ENCODE measurements at regions not wholly inside any gene's neighbourhood (a gene's known extent, or its start where the extent isn't known, plus 50 kb on each side); places are given as distances from the start of the nearest gene placed in this dataset.

GRCh38 chr10:35745617-35746403 is 103.7 kb upstream of the FZD8 start:
- H3K9me3 Mint-ChIP-seq, result no peaks in the 10 kb centered on the region
- H3K36me3 Mint-ChIP-seq, result no peaks in the 10 kb centered on the region
- H3K27me3 Mint-ChIP-seq, result no peaks in the 10 kb centered on the region
- POLR2A ChIA-PET, result no interaction called here
- intact Hi-C loops (cut with micrococcal nuclease), result no loop called here
- CTCF ChIA-PET, result no interaction called here
- H3K27ac Mint-ChIP-seq, result no peak overlapping the region
- DNase-seq, result no peak
- no peak overlapping the region for H3K4me3 Mint-ChIP-seq
- no peaks in the 10 kb centered on the region for H3K4me1 Mint-ChIP-seq (ENCODE audit: low read depth)

DNA sequence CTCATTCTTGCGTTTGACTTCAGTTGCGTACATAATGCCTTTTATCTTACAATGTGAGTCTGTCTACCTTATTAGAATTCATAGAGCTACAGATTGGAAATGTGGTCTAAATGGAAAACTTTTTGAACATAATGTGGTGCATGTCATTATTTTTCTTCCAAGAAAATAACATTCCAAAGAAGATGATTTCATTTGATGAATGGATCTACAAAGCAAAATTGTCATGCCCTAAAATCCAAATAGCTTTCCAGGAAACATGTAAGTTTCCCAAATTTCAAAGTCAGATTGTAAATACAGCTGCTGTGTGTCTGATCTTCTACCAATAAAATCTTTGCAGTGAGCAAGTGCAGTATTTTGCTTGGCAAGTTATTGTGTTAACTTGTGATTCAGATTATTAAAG is 101.8 kb upstream of the FZD8 start:
- no peak for DNase-seq
- Mint-ChIP-seq H3K27ac (no peak overlapping the region), H3K4me1 (ENCODE audit: low read depth) (no peaks in the 10 kb centered on the region), H3K27me3 (no peaks in the 10 kb centered on the region), H3K9me3 (no peaks in the 10 kb centered on the region), H3K4me3 (no peak overlapping the region), H3K36me3 (no peaks in the 10 kb centered on the region)
- CTCF ChIA-PET, result no interaction called here
- POLR2A ChIA-PET, result no interaction called here
- intact Hi-C loops (cut with micrococcal nuclease), result no loop called here

DNA sequence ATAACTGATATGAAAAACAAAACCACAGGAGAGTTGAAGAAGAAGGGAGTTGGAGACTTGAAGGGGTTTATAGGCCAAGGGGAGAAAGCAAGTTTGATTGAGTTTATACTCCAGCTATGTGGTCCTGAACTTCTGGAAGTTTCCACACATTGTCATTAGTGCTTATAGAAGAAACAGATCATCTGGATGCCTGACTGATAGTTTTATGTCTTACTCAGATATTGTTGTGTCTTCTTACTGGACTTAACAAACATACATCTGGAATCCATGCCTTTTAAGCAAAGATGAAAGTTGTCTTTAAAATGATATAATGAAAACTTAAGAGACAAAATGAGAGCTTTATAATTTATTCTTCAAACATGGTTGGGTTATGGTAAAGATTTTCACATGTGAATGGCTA is 101.3 kb upstream of the FZD8 start:
- H3K27me3 Mint-ChIP-seq, result no peaks in the 10 kb centered on the region
- no peaks in the 10 kb centered on the region for H3K36me3 Mint-ChIP-seq
- H3K27ac Mint-ChIP-seq, result no peak overlapping the region
- H3K4me3 Mint-ChIP-seq, result no peak overlapping the region
- POLR2A ChIA-PET, result no interaction called here
- no peak for DNase-seq
- no peaks in the 10 kb centered on the region for H3K4me1 Mint-ChIP-seq (ENCODE audit: low read depth)
- H3K9me3 Mint-ChIP-seq, result no peaks in the 10 kb centered on the region
- intact Hi-C loops (cut with micrococcal nuclease), result no loop called here
- CTCF ChIA-PET, result no interaction called here

- H3K27me3 Mint-ChIP-seq, result no peaks in the 10 kb centered on the region
- POLR2A ChIA-PET, result no interaction called here
- H3K9me3 Mint-ChIP-seq, result no peaks in the 10 kb centered on the region
- no peak for DNase-seq
- no peaks in the 10 kb centered on the region for H3K36me3 Mint-ChIP-seq
- H3K4me3 Mint-ChIP-seq, result no peak overlapping the region
- H3K27ac Mint-ChIP-seq, result no peak overlapping the region
- intact Hi-C loops (cut with micrococcal nuclease), result no loop called here
- no peaks in the 10 kb centered on the region for H3K4me1 Mint-ChIP-seq (ENCODE audit: low read depth)
- CTCF ChIA-PET, result no interaction called here
These were observed 97.9 kb upstream of the FZD8 start for GRCh38 chr10:35739998-35740397.

GRCh38 chr10:35735412-35735811 is 93.3 kb upstream of the FZD8 start:
- Mint-ChIP-seq H3K27me3 (no peaks in the 10 kb centered on the region), H3K36me3 (no peaks in the 10 kb centered on the region), H3K4me1 (ENCODE audit: low read depth) (no peaks in the 10 kb centered on the region), H3K27ac (no peak overlapping the region), H3K9me3 (peaks cover 2% of the 10 kb centered on the region), H3K4me3 (no peak overlapping the region)
- intact Hi-C loops (cut with micrococcal nuclease), result no loop called here
- CTCF ChIA-PET, result interaction anchor here (1.1 kb wide), 1 partner anchor 100 kb away, joined by 3 read pairs; no protein-coding TSS in a partner anchor
- POLR2A ChIA-PET, result no interaction called here
- no peak for DNase-seq

GRCh38 chr10:35731828-35732227 is 89.7 kb upstream of the FZD8 start:
- no peak for DNase-seq
- H3K27ac Mint-ChIP-seq, result no peak overlapping the region
- ChIA-PET CTCF (no interaction called here), POLR2A (no interaction called here)
- no peaks in the 10 kb centered on the region for H3K36me3 Mint-ChIP-seq
- intact Hi-C loops (cut with micrococcal nuclease), result no loop called here
- H3K4me1 Mint-ChIP-seq (ENCODE audit: low read depth), result no peaks in the 10 kb centered on the region
- H3K27me3 Mint-ChIP-seq, result no peaks in the 10 kb centered on the region
- H3K4me3 Mint-ChIP-seq, result no peak overlapping the region
- peaks cover 2% of the 10 kb centered on the region for H3K9me3 Mint-ChIP-seq

- no peak overlapping the region for H3K27ac Mint-ChIP-seq
- intact Hi-C loops (cut with micrococcal nuclease), result no loop called here
- H3K27me3 Mint-ChIP-seq, result peaks cover 3% of the 10 kb centered on the region
- H3K36me3 Mint-ChIP-seq, result no peaks in the 10 kb centered on the region
- H3K4me1 Mint-ChIP-seq (ENCODE audit: low read depth), result no peaks in the 10 kb centered on the region
- ChIA-PET POLR2A (no interaction called here), CTCF (no interaction called here)
- no peaks in the 10 kb centered on the region for H3K9me3 Mint-ChIP-seq
- no peak for DNase-seq
- H3K4me3 Mint-ChIP-seq, result no peak overlapping the region
These were observed 86.2 kb upstream of the FZD8 start for GRCh38 chr10:35728341-35728740.

- Mint-ChIP-seq H3K36me3 (no peaks in the 10 kb centered on the region), H3K9me3 (no peaks in the 10 kb centered on the region)
- POLR2A ChIA-PET, result no interaction called here
These were observed 84.8 kb upstream of the FZD8 start for GRCh38 chr10:35726846-35727245.

GRCh38 chr10:35723992-35724391 is 81.9 kb upstream of the FZD8 start:
- intact Hi-C loops (cut with micrococcal nuclease), result no loop called here
- DNase-seq, result no peak
- ChIA-PET POLR2A (no interaction called here), CTCF (no interaction called here)
- Mint-ChIP-seq H3K27ac (no peak overlapping the region), H3K4me1 (ENCODE audit: low read depth) (no peaks in the 10 kb centered on the region), H3K36me3 (no peaks in the 10 kb centered on the region), H3K9me3 (no peaks in the 10 kb centered on the region), H3K27me3 (peaks cover 3% of the 10 kb centered on the region), H3K4me3 (no peak overlapping the region)

More at GRCh38 chr10:35726846-35727245, 84.8 kb upstream of the FZD8 start:
- no peak for DNase-seq
- intact Hi-C loops (cut with micrococcal nuclease), result no loop called here
- Mint-ChIP-seq H3K4me3 (no peak overlapping the region), H3K27ac (no peak overlapping the region), H3K4me1 (ENCODE audit: low read depth) (no peaks in the 10 kb centered on the region), H3K27me3 (peaks cover 3% of the 10 kb centered on the region)
- CTCF ChIA-PET, result no interaction called here

- CTCF ChIA-PET, result no interaction called here
- peaks cover 3% of the 10 kb centered on the region for H3K27me3 Mint-ChIP-seq
- H3K27ac Mint-ChIP-seq, result no peak overlapping the region
- intact Hi-C loops (cut with micrococcal nuclease), result no loop called here
- DNase-seq, result no peak
- H3K9me3 Mint-ChIP-seq, result no peaks in the 10 kb centered on the region
- POLR2A ChIA-PET, result no interaction called here
- H3K4me3 Mint-ChIP-seq, result no peak overlapping the region
- no peaks in the 10 kb centered on the region for H3K36me3 Mint-ChIP-seq
- H3K4me1 Mint-ChIP-seq (ENCODE audit: low read depth), result no peaks in the 10 kb centered on the region
These were observed 81.0 kb upstream of the FZD8 start for GRCh38 chr10:35723059-35723458.

DNA sequence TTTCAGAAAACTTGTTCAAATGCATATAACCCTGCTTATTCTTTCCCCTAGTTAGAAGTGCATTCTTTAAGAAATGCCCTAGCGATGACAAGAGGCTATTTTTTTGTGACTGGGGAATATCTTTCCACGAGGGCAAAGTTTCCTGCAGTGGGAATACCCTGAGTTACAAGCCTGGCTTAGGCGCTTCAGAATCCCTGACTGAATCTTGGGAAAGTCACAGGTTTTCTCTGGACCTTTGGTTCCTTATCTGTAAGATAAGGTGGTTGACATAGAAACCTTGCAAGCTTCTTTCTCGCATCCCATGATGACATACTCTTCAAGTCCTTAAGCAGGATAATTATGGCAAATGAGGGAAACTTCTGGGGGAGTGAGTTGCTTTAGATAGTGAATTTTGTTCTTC is 80.5 kb upstream of the FZD8 start:
- Mint-ChIP-seq H3K27ac (no peak overlapping the region), H3K36me3 (no peaks in the 10 kb centered on the region), H3K4me3 (no peak overlapping the region), H3K4me1 (ENCODE audit: low read depth) (no peaks in the 10 kb centered on the region), H3K9me3 (no peaks in the 10 kb centered on the region), H3K27me3 (peaks cover 3% of the 10 kb centered on the region)
- DNase-seq, result no peak
- intact Hi-C loops (cut with micrococcal nuclease), result no loop called here
- POLR2A ChIA-PET, result no interaction called here
- CTCF ChIA-PET, result no interaction called here

DNA sequence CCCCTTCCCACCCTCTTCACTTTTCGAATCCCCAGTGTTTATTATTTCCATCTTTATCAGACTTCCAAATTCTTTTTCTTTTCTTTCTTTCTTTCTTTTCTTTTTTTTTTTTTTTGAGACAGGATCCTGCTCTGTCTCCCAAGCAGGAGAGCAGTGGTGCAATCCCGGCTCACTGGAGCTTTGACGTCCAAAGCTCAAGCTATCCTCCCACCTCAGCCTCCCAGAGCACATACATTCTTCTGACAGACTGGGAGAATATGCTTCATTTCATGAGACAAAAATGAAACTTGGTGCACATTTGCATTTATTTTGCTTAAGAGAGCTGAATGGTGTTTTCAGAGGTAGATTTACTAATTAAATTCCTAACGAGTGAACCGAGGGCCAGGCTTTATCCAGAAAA is 80.1 kb upstream of the FZD8 start:
- CTCF ChIA-PET, result no interaction called here
- H3K9me3 Mint-ChIP-seq, result no peaks in the 10 kb centered on the region
- no peak for DNase-seq
- POLR2A ChIA-PET, result no interaction called here
- H3K27me3 Mint-ChIP-seq, result peaks cover 3% of the 10 kb centered on the region
- no peaks in the 10 kb centered on the region for H3K36me3 Mint-ChIP-seq
- H3K27ac Mint-ChIP-seq, result no peak overlapping the region
- intact Hi-C loops (cut with micrococcal nuclease), result no loop called here
- no peaks in the 10 kb centered on the region for H3K4me1 Mint-ChIP-seq (ENCODE audit: low read depth)
- no peak overlapping the region for H3K4me3 Mint-ChIP-seq

DNA sequence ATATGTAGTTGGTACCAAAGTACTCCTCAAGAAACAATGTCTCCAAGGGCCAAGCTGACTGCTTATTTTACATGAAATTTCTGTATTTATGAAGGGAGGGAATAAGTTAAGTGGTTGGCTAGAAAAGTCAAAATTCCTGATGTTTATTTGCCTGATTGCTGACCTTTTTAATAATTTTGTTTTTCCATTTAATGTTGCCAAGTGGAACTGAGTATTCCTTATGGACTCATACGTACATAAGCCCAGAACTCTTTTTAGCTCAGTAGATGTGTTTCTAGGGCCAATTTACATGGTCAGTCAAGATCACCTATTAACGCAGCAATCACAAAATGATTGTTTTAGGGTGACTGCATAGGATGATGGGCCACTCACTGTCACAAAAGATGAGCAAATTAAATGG is 78.3 kb upstream of the FZD8 start:
- intact Hi-C loops (cut with micrococcal nuclease), result no loop called here
- POLR2A ChIA-PET, result no interaction called here
- Mint-ChIP-seq H3K4me3 (no peak overlapping the region), H3K27me3 (peaks cover 3% of the 10 kb centered on the region), H3K4me1 (ENCODE audit: low read depth) (no peaks in the 10 kb centered on the region), H3K36me3 (no peaks in the 10 kb centered on the region), H3K27ac (no peak overlapping the region), H3K9me3 (no peaks in the 10 kb centered on the region)
- DNase-seq, result no peak
- CTCF ChIA-PET, result no interaction called here

Data from activated CD4-positive, alpha-beta memory T cell treated with anti-CD3 and anti-CD28 coated beads for 36 hours (primary cell).